Kidney epithelial cell (primary cell): ENCODE measurements at regions not wholly inside any gene's neighbourhood (a gene's known extent, or its start where the extent isn't known, plus 50 kb on each side); places are given as distances from the start of the nearest gene placed in this dataset.

Experiments used
- DNase-seq: peaks from one replicate; pipeline ENCODE4 v3.0.0-alpha.2; 2010; ENCODE audit warnings: low read depth
- H3K27me3 ChIP-seq: 2 replicates; pipeline ENCODE4 v1.6.0; 2011; ENCODE audit warnings: low read length; ENCODE audit not compliant: control insufficient read depth, insufficient read depth
- H3K36me3 ChIP-seq: 2 replicates; pipeline ENCODE4 v1.5.1; 2011; ENCODE audit warnings: low read length; ENCODE audit not compliant: control insufficient read depth, insufficient read depth
- H3K4me3 ChIP-seq: 2 replicates; pipeline ENCODE4 v1.5.1; 2011; ENCODE audit warnings: low read depth, mild to moderate bottlenecking, control low read depth, low read length
- CTCF ChIP-seq: IDR thresholded peaks from 2 replicates; pipeline ENCODE4 v1.5.1; 2011; ENCODE audit warnings: mild to moderate bottlenecking, moderate library complexity, low read length, control low read depth, inconsistent platforms; ENCODE audit not compliant: insufficient read depth, poor library complexity, severe bottlenecking

GRCh38 chr5:89580976-89581375 lies 698.0 kb upstream of the MEF2C start:
- TF ChIP-seq CTCF: no peak
- H3K27me3 ChIP-seq: no peaks in the 10 kb centered on the region
- H3K36me3 ChIP-seq: no peaks in the 10 kb centered on the region
- no peak for DNase-seq
- H3K4me3 ChIP-seq: no peak overlapping the region

GRCh38 chr5:89575319-89575718 lies 692.3 kb upstream of the MEF2C start:
- H3K27me3 ChIP-seq: no peaks in the 10 kb centered on the region
- TF ChIP-seq CTCF: no peak
- DNase-seq: no peak
- no peak overlapping the region for H3K4me3 ChIP-seq
- no peaks in the 10 kb centered on the region for H3K36me3 ChIP-seq

- no peak for DNase-seq
- Histone ChIP-seq H3K36me3 (no peaks in the 10 kb centered on the region), H3K27me3 (no peaks in the 10 kb centered on the region), H3K4me3 (no peak overlapping the region)
- no peak for TF ChIP-seq CTCF
Observed at GRCh38 chr5:89573345-89573744, 690.4 kb upstream of the MEF2C start.

GRCh38 chr5:89572696-89573095 lies 689.7 kb upstream of the MEF2C start:
- DNase-seq: no peak
- Histone ChIP-seq H3K4me3 (no peak overlapping the region), H3K27me3 (no peaks in the 10 kb centered on the region), H3K36me3 (no peaks in the 10 kb centered on the region)
- no peak for TF ChIP-seq CTCF

GRCh38 chr5:89570557-89570956 lies 687.6 kb upstream of the MEF2C start:
- no peaks in the 10 kb centered on the region for H3K27me3 ChIP-seq
- no peak for DNase-seq
- no peaks in the 10 kb centered on the region for H3K36me3 ChIP-seq
- no peak overlapping the region for H3K4me3 ChIP-seq
- no peak for TF ChIP-seq CTCF

GRCh38 chr5:89566340-89566739 lies 683.4 kb upstream of the MEF2C start:
- TF ChIP-seq CTCF: no peak
- no peaks in the 10 kb centered on the region for H3K27me3 ChIP-seq
- H3K4me3 ChIP-seq: no peak overlapping the region
- H3K36me3 ChIP-seq: no peaks in the 10 kb centered on the region
- no peak for DNase-seq
